H1 (cell line): ENCODE measurements at regions not wholly inside any gene's neighbourhood (a gene's known extent, or its start where the extent isn't known, plus 50 kb on each side); places are given as distances from the start of the nearest gene placed in this dataset.

ENCODE experiments used
- CEBPB ChIP-seq: IDR thresholded peaks from 2 replicates; pipeline ENCODE4 v1.6.1; 2012; ENCODE audit warnings: low read depth, low read length
- CTCF ChIP-seq, 3 experiments: IDR thresholded peaks; 1 replicate in 2 of 3; 2 replicates in 1 of 3; pipeline versions ENCODE4 v1.5.1 to v1.6.1; 2011; ENCODE audit warnings: low read length in 3 of 3, mild to moderate bottlenecking in 3 of 3, inconsistent platforms in 2 of 3, low read depth in 1 of 3, moderate library complexity in 1 of 3; ENCODE audit not compliant: insufficient read depth in 1 of 3; ENCODE audit errors: control extremely low read depth in 1 of 3
- E2F6 ChIP-seq: IDR thresholded peaks from 2 replicates; pipeline ENCODE4 v1.6.1; 2012; ENCODE audit warnings: inconsistent platforms
- JUND ChIP-seq: IDR thresholded peaks from 2 replicates; pipeline ENCODE4 v1.6.1; 2011; ENCODE audit warnings: mild to moderate bottlenecking, improper control_type of control experiment, low read length
- KDM5A ChIP-seq: fragments of 200-600 bp; IDR thresholded peaks from 2 replicates; pipeline ENCODE4 v1.7.1; 2012; ENCODE audit warnings: mild to moderate bottlenecking, low read length, inconsistent platforms, mixed read lengths
- POLR2A ChIP-seq, 2 experiments: IDR thresholded peaks; 1 replicate in 1 of 2; 2 replicates in 1 of 2; pipeline ENCODE4 v1.6.1; 2011; ENCODE audit warnings: low read depth in 2 of 2, low read length in 2 of 2, mild to moderate bottlenecking in 2 of 2; ENCODE audit errors: control extremely low read depth in 1 of 2
- POLR2AphosphoS5 ChIP-seq: IDR thresholded peaks from 2 replicates; pipeline ENCODE4 v1.6.1; 2011; ENCODE audit warnings: low read depth, low read length
- TAF1 ChIP-seq: IDR thresholded peaks from 2 replicates; pipeline ENCODE4 v1.6.1; 2011; ENCODE audit warnings: mild to moderate bottlenecking, low read depth, low read length
- ZNF274 ChIP-seq: IDR thresholded peaks from 2 replicates; pipeline ENCODE4 v1.7.0; 2012; ENCODE audit warnings: low read length, borderline replicate concordance; ENCODE audit errors: extremely low read depth

GRCh38 chrX:142149919-142150318, 55.2 kb downstream of the MAGEC2 start:
- TF ChIP-seq POLR2AphosphoS5 (no peak), ZNF274 (no peak), KDM5A (no peak), CTCF (IDR thresholded peaks at IDR 0.05; ENCODE audit: control extremely low read depth in 1 of 3, insufficient read depth in 1 of 3, low read depth in 1 of 3, low read length in 3 of 3) (no peak), E2F6 (no peak), TAF1 (no peak), CEBPB (no peak), POLR2A (IDR thresholded peaks at IDR 0.05; ENCODE audit: control extremely low read depth in 1 of 2, low read depth in 2 of 2, low read length in 2 of 2) (no peak), JUND (no peak)
